Epithelial cell of esophagus (primary cell): ENCODE measurements at regions not wholly inside any gene's neighbourhood (a gene's known extent, or its start where the extent isn't known, plus 50 kb on each side); places are given as distances from the start of the nearest gene placed in this dataset.
"Not testable (repeated sequence)": the region's sequence is repeated elsewhere in the genome, so short reads cannot be mapped to it uniquely, and the experiment has no call there.

Source experiments
- DNase-seq: peaks from one replicate; pipeline ENCODE4 v3.0.0; 2010; ENCODE audit warnings: low read depth
- H3K4me3 ChIP-seq: 2 replicates; pipeline ENCODE4 v1.5.1; 2011; ENCODE audit warnings: mild to moderate bottlenecking, low read length, control low read depth
- TF ChIP-seq, protein P1 (sequence below): IDR thresholded peaks from 2 replicates; pipeline ENCODE4 v1.5.1; 2011; ENCODE audit warnings: low read depth, mild to moderate bottlenecking, low read length, control low read depth, inconsistent platforms; ENCODE audit not compliant: insufficient read depth; ENCODE audit errors: missing control alignments

DNA sequence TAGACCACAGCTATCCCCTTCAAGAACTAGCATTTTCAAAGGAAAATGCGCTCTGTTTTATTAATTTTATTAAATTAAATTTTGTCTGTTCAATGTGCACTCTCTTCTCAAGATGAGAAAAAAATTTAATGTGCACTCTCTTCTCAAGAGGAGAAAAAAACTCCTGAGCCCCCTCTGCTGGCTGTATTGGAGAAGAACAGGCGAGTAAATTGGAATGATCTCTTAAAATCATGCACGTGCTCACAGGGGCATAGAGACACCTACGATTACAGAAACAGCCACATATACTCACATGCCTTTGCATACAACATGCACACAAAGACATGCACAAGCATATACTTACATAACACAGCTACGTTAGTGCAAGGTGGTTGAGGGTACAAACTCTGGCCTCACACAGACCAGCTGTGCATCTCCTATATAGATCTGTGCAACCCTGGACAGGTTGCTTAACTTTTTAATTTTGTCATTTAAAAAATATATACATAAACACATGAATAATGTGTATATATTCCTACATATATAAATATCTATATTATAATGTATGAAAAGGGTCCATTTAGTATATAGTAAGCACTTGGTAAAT is 176.2 kb upstream of the CXorf66 start:
- DNase-seq: peak; percentile 36
- TF ChIP-seq, protein P1, sequence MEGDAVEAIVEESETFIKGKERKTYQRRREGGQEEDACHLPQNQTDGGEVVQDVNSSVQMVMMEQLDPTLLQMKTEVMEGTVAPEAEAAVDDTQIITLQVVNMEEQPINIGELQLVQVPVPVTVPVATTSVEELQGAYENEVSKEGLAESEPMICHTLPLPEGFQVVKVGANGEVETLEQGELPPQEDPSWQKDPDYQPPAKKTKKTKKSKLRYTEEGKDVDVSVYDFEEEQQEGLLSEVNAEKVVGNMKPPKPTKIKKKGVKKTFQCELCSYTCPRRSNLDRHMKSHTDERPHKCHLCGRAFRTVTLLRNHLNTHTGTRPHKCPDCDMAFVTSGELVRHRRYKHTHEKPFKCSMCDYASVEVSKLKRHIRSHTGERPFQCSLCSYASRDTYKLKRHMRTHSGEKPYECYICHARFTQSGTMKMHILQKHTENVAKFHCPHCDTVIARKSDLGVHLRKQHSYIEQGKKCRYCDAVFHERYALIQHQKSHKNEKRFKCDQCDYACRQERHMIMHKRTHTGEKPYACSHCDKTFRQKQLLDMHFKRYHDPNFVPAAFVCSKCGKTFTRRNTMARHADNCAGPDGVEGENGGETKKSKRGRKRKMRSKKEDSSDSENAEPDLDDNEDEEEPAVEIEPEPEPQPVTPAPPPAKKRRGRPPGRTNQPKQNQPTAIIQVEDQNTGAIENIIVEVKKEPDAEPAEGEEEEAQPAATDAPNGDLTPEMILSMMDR: peak; percentile 57
- no peak overlapping the region for H3K4me3 ChIP-seq

DNA sequence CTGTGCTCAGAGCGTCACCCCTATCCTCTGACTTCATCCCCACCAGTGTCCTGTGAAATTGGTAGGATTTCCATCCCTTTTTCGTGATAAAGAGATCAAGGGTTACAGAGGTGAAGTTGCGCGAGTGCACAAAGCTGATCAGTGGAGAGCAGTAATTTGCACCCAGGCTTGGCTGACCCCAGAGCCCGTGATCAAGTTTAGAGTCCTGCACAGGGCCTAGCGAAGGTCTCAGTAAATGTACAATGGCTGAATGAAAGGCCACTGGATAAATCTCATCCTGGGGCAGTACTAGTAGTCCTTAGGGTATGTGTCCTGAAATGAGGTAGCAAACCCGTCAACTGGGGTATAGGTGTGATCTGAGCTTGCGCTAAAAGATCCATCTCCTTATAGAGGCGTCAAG is 173.2 kb upstream of the CXorf66 start:
- not testable (repeated sequence) for H3K4me3 ChIP-seq, DNase-seq

DNA sequence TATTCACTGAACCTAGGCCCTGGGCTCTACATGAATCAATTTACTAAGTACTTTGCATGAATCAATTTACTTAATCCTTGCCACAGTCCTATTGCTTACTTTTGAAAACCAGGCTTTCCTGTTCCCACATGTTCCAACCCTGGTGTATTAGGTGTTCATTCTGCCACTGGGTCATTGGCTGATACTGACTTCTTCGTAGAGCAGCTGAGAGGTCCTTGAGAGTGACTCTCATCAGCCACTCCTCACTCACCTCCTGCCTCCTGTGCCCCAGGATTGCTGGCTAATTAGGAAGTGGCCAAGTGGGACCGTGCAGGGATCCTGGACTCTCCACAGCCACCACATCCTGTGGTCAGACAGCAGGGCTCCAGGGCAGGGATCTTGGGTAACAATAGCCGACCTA is 172.7 kb upstream of the CXorf66 start:
- not testable (repeated sequence) for H3K4me3 ChIP-seq, DNase-seq

DNA sequence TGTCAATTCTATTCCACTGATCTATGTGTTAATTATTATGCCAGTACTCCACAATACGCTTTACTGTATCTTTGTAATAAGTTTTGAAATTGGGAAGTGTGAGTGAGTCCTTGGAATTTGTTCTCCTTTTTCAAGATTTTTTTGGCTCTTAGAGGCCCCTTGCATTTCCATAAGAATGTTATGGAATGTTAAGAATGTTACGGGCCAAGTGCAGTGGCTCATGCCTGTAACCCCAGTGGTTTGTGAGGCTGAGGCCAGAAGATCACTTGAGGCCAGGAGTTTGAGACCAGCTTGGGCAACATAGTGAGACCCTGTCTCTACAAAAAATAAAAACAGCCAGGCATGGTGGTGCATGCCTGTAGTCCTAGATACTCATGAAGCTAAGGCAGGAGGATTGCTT is 167.6 kb upstream of the CXorf66 start:
- TF ChIP-seq, protein P1: no peak
- H3K4me3 ChIP-seq: no peak overlapping the region
- no peak for DNase-seq

DNA sequence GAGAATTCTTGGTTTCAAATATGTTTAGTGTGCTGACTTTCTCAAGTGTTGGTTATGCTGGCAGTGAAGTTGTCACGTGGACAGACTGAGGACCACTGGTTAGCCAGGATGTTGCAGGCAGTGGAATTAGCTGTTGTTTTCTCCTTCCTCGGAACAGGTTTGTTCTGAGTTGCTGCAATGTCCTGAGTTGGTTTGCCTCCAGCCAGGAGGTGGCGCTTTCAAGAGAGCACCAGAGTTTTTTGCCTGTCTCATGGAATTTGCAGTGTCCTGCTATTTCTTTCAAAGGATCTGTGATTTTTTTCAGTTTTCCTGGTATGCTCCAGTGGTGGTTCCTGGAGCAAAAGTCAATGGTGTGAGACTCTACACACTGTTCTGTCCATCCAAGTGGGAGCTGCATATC is 158.1 kb upstream of the CXorf66 start:
- TF ChIP-seq, protein P1: peak; percentile 45
- peak; percentile 22 for DNase-seq
- H3K4me3 ChIP-seq: no peak overlapping the region

DNA sequence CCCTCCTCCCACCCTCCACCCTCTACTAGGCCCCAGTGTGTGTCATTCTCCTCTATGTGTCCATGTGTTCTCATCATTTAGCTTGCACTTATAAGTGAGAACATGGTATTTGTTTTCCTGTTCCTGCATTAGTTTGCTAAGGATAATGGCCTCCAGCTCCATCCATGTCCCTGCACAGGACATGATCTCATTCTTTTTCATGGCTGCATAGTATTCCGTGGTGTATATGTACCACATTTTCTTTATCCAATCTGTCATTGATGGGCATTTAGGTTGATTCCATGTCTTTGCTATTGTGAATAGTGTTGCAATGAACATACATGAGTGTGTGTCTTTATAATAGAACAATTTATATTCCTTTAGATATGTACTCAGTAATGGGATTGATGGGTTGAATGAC is 148.7 kb upstream of the CXorf66 start:
- not testable (repeated sequence) for DNase-seq, H3K4me3 ChIP-seq

DNA sequence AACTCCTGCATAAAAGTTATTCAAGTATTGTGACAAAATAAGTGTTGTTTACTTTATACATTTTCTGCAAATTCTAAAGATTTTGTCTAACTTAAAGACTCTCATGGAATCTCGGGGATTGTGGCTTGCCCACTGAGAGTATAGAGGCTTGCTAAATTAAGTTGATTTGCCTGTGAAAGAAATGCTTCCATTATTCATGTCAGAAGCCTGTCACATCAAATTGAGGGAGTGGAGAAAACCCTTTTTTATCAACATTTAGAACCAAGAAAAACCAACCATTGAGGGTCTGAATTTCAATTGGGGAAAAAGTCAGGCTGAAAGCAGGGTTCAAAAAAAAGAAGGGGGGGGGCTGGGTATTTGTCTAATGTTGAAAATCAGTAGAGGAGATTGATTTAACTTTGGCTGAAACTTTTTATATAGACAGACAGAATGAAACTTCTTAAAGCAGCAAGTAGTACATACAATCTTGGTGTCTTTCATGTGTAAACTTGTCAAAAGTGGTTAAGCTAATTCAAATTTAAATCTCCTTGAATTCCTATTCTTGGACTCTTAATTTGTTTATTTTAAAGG is 144.8 kb upstream of the CXorf66 start:
- H3K4me3 ChIP-seq: no peak overlapping the region
- DNase-seq: no peak
- TF ChIP-seq, protein P1: no peak

DNA sequence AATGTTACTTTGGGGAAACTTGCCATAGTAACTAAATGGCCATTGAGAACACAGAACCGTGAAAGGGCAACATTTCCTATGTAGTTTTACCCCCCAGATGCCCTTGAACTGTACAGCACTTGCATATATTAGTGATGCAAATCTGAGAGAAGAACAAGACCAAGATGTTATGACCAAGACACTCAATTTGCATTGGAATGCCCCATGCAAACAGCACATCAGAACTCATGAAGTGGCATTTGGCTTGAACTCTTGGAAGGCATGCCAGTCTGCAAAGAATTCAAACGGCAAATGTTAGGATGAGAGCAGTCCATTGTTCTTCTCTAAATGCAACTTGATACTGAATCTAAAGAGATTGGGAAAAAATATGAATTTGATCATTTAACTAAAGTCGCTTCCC is 139.4 kb upstream of the CXorf66 start:
- H3K4me3 ChIP-seq: no peak overlapping the region
- TF ChIP-seq, protein P1: no peak
- DNase-seq: no peak
